IMR-90 (cell line): ENCODE measurements at regions not wholly inside any gene's neighbourhood (a gene's known extent, or its start where the extent isn't known, plus 50 kb on each side); places are given as distances from the start of the nearest gene placed in this dataset.

Source experiments
- ATAC-seq: fragments of 200-7000 bp; cut with Tn5 transposase; 2 replicates; pipeline ENCODE4 v1.9.1; 2020; ENCODE audit warnings: low read depth, mild to moderate bottlenecking, moderate library complexity
- BruUV-seq: library from RNA; stranded (reverse); fragments of 400-500 nt; replicated peaks from 2 replicates; lab custom pipeline; 2021; lab: Mats Ljungman, UMichigan
- CTCF ChIA-PET: fragments of 300-600 bp; formaldehyde crosslinking; extraction: SDS; loops from one replicate; lab custom pipeline; 2021; ENCODE audit warnings: antibody characterized with exemption; lab: Yijun Ruan, JAX
- POLR2A ChIA-PET: fragments of 300-600 bp; sonication (Branson Sonifier 250); formaldehyde crosslinking; loops from one replicate; lab custom pipeline; 2022; ENCODE audit warnings: antibody characterized with exemption; ENCODE audit not compliant: unreplicated experiment; lab: Charles Lee
- DNase-seq: peaks from one replicate; pipeline ENCODE4 v3.0.0; 2013
- H2AFZ ChIP-seq: replicated peaks from 2 replicates; pipeline ENCODE3; 2013; ENCODE audit warnings: low read length, mild to moderate bottlenecking; ENCODE audit not compliant: poor library complexity
- H2AK5ac ChIP-seq: 2 replicates; pipeline ENCODE4 v1.6.1; 2013; ENCODE audit warnings: low read depth, low read length, inconsistent platforms
- H2AK9ac ChIP-seq: replicated peaks from 2 replicates; pipeline ENCODE3; 2013; ENCODE audit warnings: mild to moderate bottlenecking, low read depth, low read length, moderate library complexity; ENCODE audit not compliant: poor library complexity
- H2BK120ac ChIP-seq: 2 replicates; pipeline ENCODE4 v1.6.1; 2013; ENCODE audit warnings: low read depth, low read length, inconsistent platforms
- H2BK15ac ChIP-seq: 3 replicates; pipeline ENCODE4 v1.6.1; 2013; ENCODE audit warnings: low read depth, low read length, inconsistent platforms
- H2BK20ac ChIP-seq: 2 replicates; pipeline ENCODE4 v1.6.1; 2013; ENCODE audit warnings: low read depth, mild to moderate bottlenecking, inconsistent platforms, low read length, moderate library complexity
- H2BK5ac ChIP-seq: 2 replicates; pipeline ENCODE4 v1.6.1; 2013; ENCODE audit warnings: mild to moderate bottlenecking, low read depth, low read length, inconsistent platforms; ENCODE audit not compliant: poor library complexity, severe bottlenecking
- H3K14ac ChIP-seq: replicated peaks from 2 replicates; pipeline ENCODE4 v1.6.1; 2013; ENCODE audit warnings: low read depth, low read length, inconsistent platforms
- H3K18ac ChIP-seq: 2 replicates; pipeline ENCODE4 v1.6.1; 2013; ENCODE audit warnings: low read depth, low read length, control low read depth
- H3K23ac ChIP-seq: 2 replicates; pipeline ENCODE4 v1.6.1; 2013; ENCODE audit warnings: low read depth, low read length, inconsistent platforms
- H3K27ac ChIP-seq: 2 replicates; pipeline ENCODE4 v1.5.1; 2013; ENCODE audit warnings: mild to moderate bottlenecking, control low read depth, low read length; ENCODE audit not compliant: insufficient read depth
- H3K27me3 ChIP-seq: 2 replicates; pipeline ENCODE4 v1.6.1; 2013; ENCODE audit warnings: low read length; ENCODE audit not compliant: control insufficient read depth, insufficient read depth
- H3K36me3 ChIP-seq: 2 replicates; pipeline ENCODE4 v1.6.1; 2013; ENCODE audit warnings: low read length, mixed read lengths; ENCODE audit not compliant: control insufficient read depth, insufficient read depth
- H3K4ac ChIP-seq: 2 replicates; pipeline ENCODE4 v1.6.1; 2013; ENCODE audit warnings: low read depth, low read length, inconsistent platforms
- H3K4me1 ChIP-seq: 2 replicates; pipeline ENCODE4 v1.6.1; 2013; ENCODE audit warnings: low read length, mixed read lengths; ENCODE audit not compliant: control insufficient read depth, insufficient read depth
- H3K4me2 ChIP-seq: 2 replicates; pipeline ENCODE4 v1.6.1; 2013; ENCODE audit warnings: low read depth, mild to moderate bottlenecking, control low read depth, low read length, moderate library complexity
- H3K4me3 ChIP-seq: 2 replicates; pipeline ENCODE4 v1.5.1; 2013; ENCODE audit warnings: low read depth, mild to moderate bottlenecking, control low read depth, low read length, moderate library complexity; ENCODE audit not compliant: insufficient read depth
- H3K56ac ChIP-seq: 2 replicates; pipeline ENCODE4 v1.6.1; 2013; ENCODE audit warnings: low read length, inconsistent platforms; ENCODE audit not compliant: insufficient read depth; ENCODE audit errors: extremely low read depth
- H3K79me1 ChIP-seq, 2 experiments: 2 replicates each; pipeline ENCODE4 v1.6.1; 2013; ENCODE audit warnings: low read length in 2 of 2, inconsistent platforms in 1 of 2, low read depth in 1 of 2
- H3K9ac ChIP-seq: 2 replicates; pipeline ENCODE4 v1.6.1; 2013; ENCODE audit warnings: low read depth, low read length, control low read depth
- H3K9me1 ChIP-seq: 2 replicates; pipeline ENCODE4 v1.6.1; 2013; ENCODE audit warnings: low read length, inconsistent platforms; ENCODE audit not compliant: insufficient read depth
- H3K9me3 ChIP-seq: 2 replicates; pipeline ENCODE4 v1.6.1; 2013; ENCODE audit warnings: low read length; ENCODE audit not compliant: control insufficient read depth, insufficient read depth
- H4K20me1 ChIP-seq: 2 replicates; pipeline ENCODE4 v1.6.1; 2013; ENCODE audit warnings: low read length, inconsistent platforms; ENCODE audit not compliant: insufficient read depth
- H4K5ac ChIP-seq: 2 replicates; pipeline ENCODE4 v1.6.1; 2013; ENCODE audit warnings: mild to moderate bottlenecking, low read depth, low read length, control low read depth
- H4K8ac ChIP-seq, 2 experiments: 2 replicates each; pipeline ENCODE4 v1.6.1; 2013; ENCODE audit warnings: low read depth in 2 of 2, low read length in 2 of 2, control low read depth in 1 of 2, inconsistent platforms in 1 of 2
- H4K91ac ChIP-seq: 2 replicates; pipeline ENCODE4 v1.6.1; 2013; ENCODE audit warnings: low read depth, low read length, inconsistent platforms; ENCODE audit not compliant: insufficient read depth
- BHLHE40 ChIP-seq: fragments of 150-350 bp; IDR thresholded peaks from 2 replicates; pipeline ENCODE4 v1.6.1; 2016; ENCODE audit warnings: mild to moderate bottlenecking, low read depth, low read length
- CEBPB ChIP-seq: IDR thresholded peaks from 2 replicates; pipeline ENCODE4 v1.6.1; 2012; ENCODE audit warnings: low read depth, low read length, improper control_type of control experiment
- CHD1 ChIP-seq: IDR thresholded peaks from 2 replicates; pipeline ENCODE4 v1.6.1; 2012; ENCODE audit warnings: low read depth, low read length, improper control_type of control experiment
- CTCF ChIP-seq: conservative IDR thresholded peaks from 2 replicates; pipeline ENCODE4 v1.5.1; 2012; ENCODE audit warnings: mild to moderate bottlenecking, low read depth, low read length, improper control_type of control experiment
- ELK1 ChIP-seq: fragments of 150-350 bp; IDR thresholded peaks from 2 replicates; pipeline ENCODE4 v1.6.1; 2016; ENCODE audit warnings: low read depth, mild to moderate bottlenecking, low read length, moderate library complexity, borderline replicate concordance
- FOS ChIP-seq: fragments of 150-350 bp; IDR thresholded peaks from 2 replicates; pipeline ENCODE4 v1.6.1; 2016; ENCODE audit warnings: low read depth, low read length
- MAFK ChIP-seq: IDR thresholded peaks from 2 replicates; pipeline ENCODE4 v1.6.1; 2012; ENCODE audit warnings: low read depth, low read length, improper control_type of control experiment
- MAZ ChIP-seq: IDR thresholded peaks from 2 replicates; pipeline ENCODE4 v1.6.1; 2012; ENCODE audit warnings: low read depth, mild to moderate bottlenecking, low read length, improper control_type of control experiment, moderate library complexity, borderline replicate concordance
- MXI1 ChIP-seq: IDR thresholded peaks from 2 replicates; pipeline ENCODE4 v1.6.1; 2012; ENCODE audit warnings: low read depth, mild to moderate bottlenecking, low read length, moderate library complexity, borderline replicate concordance
- NFE2L2 ChIP-seq: fragments of 150-350 bp; IDR thresholded peaks from 2 replicates; pipeline ENCODE4 v1.6.1; 2016; ENCODE audit warnings: low read depth, mild to moderate bottlenecking, low read length
- POLR2A ChIP-seq: IDR thresholded peaks from 2 replicates; pipeline ENCODE4 v1.6.1; 2012; ENCODE audit warnings: mild to moderate bottlenecking, low read depth, low read length
- RAD21 ChIP-seq: IDR thresholded peaks from 2 replicates; pipeline ENCODE4 v1.6.1; 2012; ENCODE audit warnings: low read length, improper control_type of control experiment
- RCOR1 ChIP-seq: IDR thresholded peaks from 2 replicates; pipeline ENCODE4 v1.6.1; 2012; ENCODE audit warnings: mild to moderate bottlenecking, low read length, improper control_type of control experiment; ENCODE audit not compliant: insufficient replicate concordance
- RFX5 ChIP-seq: IDR thresholded peaks from 2 replicates; pipeline ENCODE4 v1.8.0; 2012; ENCODE audit warnings: low read depth, mild to moderate bottlenecking, low read length, moderate library complexity
- SMC3 ChIP-seq: fragments of 150-350 bp; IDR thresholded peaks from 2 replicates; pipeline ENCODE4 v1.6.1; 2016; ENCODE audit warnings: low read depth, mild to moderate bottlenecking, antibody characterized with exemption, low read length, moderate library complexity
- USF2 ChIP-seq: fragments of 150-350 bp; IDR thresholded peaks from 2 replicates; pipeline ENCODE4 v1.6.1; 2017; ENCODE audit warnings: mild to moderate bottlenecking, antibody characterized with exemption, low read length, low read depth
- WGBS, 2 experiments: methylation state at CpG; one replicate each; pipeline versions ENCODE4 v1.1.5 to v1.1.7; 2013; ENCODE audit warnings: missing lambda C conversion rate in 2 of 2; ENCODE audit not compliant: insufficient read length in 1 of 2; ENCODE audit errors: extremely low coverage in 2 of 2; 5-methylcytosine and 5-hydroxymethylcytosine counted together
- dilution Hi-C: fragments of 300-500 bp; cut with HindIII; formaldehyde crosslinking; loops from one replicate; pipeline ENCODE4 v1.14.3; 2018; ENCODE audit warnings: low sequenced_read_pairs; ENCODE audit not compliant: unreplicated experiment
- in situ Hi-C: fragments of 300-500 bp; cut with MboI; formaldehyde crosslinking; loops from 3 replicates; pipeline ENCODE4 v1.14.3; 2019; ENCODE audit warnings: low sequenced_read_pairs, inconsistent platforms, mixed read lengths
- intact Hi-C: fragments of 100-400 bp; cut with micrococcal nuclease; formaldehyde crosslinking; loops from 2 replicates; pipeline ENCODE4 v1.10.0; 2022

DNA sequence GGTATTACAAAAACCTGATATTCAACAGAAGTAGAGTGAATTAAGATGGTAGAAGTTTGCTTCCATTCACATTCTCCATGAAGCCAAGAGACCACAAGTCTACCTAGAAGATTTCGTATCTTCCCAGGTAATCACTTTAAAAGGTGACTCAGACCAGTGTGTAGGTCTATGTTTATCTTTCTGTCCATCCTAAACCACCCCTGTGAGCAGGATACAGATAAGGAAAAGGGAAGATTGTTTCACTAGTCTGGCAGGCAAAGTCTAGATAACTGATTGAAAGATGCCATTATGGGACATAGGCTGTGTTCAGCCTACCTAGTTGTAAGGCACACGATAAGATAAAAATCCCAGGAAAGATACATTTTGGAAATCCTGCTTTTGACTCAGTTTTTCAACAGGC lies 244.3 kb upstream of the NWD2 start:
- ChIA-PET CTCF (no interaction called here), POLR2A (no interaction called here)
- H4K20me1 ChIP-seq = no peaks in the 10 kb centered on the region
- no peaks in the 10 kb centered on the region for H3K9me1 ChIP-seq
- H2BK120ac ChIP-seq = no peak overlapping the region
- H2BK15ac ChIP-seq = no peak overlapping the region
- intact Hi-C loops = no loop called here
- peaks cover 4% of the 10 kb centered on the region for H3K9me3 ChIP-seq
- no peak overlapping the region for H3K9ac ChIP-seq
- DNase-seq = no peak
- no peak for TF ChIP-seq CEBPB
- TF ChIP-seq MAFK = no peak
- no peak for TF ChIP-seq MAZ
- no peak for TF ChIP-seq NFE2L2
- no peak for TF ChIP-seq RCOR1
- no peak for TF ChIP-seq USF2
- no peak for TF ChIP-seq POLR2A
- TF ChIP-seq MXI1 = no peak
- TF ChIP-seq ELK1 = no peak
- TF ChIP-seq RAD21 = no peak
- TF ChIP-seq CHD1 = no peak
- no peak for TF ChIP-seq BHLHE40
- no peak for TF ChIP-seq CTCF
- TF ChIP-seq FOS = no peak
- TF ChIP-seq RFX5 = no peak
- TF ChIP-seq SMC3 = no peak
- H3K4ac ChIP-seq = no peak overlapping the region
- BruUV-seq = no TSS peak
- no peaks in the 10 kb centered on the region for H3K79me1 ChIP-seq
- 100% methylated on average over 1 of the region's 2 CpGs; no CpG with 5 or more reads in 1 of the 2 experiments for WGBS, 2 experiments
- no peak overlapping the region for H3K23ac ChIP-seq
- no peak overlapping the region for H2AK5ac ChIP-seq
- H3K4me2 ChIP-seq = no peak overlapping the region
- H4K5ac ChIP-seq = no peak overlapping the region
- no peak overlapping the region for H3K27ac ChIP-seq
- H3K27me3 ChIP-seq = no peaks in the 10 kb centered on the region
- ATAC-seq = no peak
- no peak overlapping the region for H2AFZ ChIP-seq
- no peak overlapping the region for H3K4me3 ChIP-seq
- H3K4me1 ChIP-seq = no peaks in the 10 kb centered on the region
- H2BK5ac ChIP-seq = no peak overlapping the region
- H3K36me3 ChIP-seq = no peaks in the 10 kb centered on the region
- H3K18ac ChIP-seq = no peak overlapping the region
- H4K91ac ChIP-seq = no peak overlapping the region
- no peak overlapping the region for H2BK20ac ChIP-seq
- in situ Hi-C loops = no loop called here
- dilution Hi-C loops = no loop called here
- no peak overlapping the region for H3K56ac ChIP-seq
- no peak overlapping the region for H3K14ac ChIP-seq
- no peak overlapping the region for H4K8ac ChIP-seq
- H2AK9ac ChIP-seq = no peak overlapping the region
